Activated B cell treated with CpG ODN at 0.5 μM for 24 hours (primary cell): ENCODE measurements at regions not wholly inside any gene's neighbourhood (a gene's known extent, or its start where the extent isn't known, plus 50 kb on each side); places are given as distances from the start of the nearest gene placed in this dataset.

ENCODE experiments used
- ATAC-seq: fragments of 200-7000 bp; cut with Tn5 transposase; one replicate; pipeline ENCODE4 v1.10.0; 2021; ENCODE audit warnings: low read depth, mild to moderate bottlenecking, moderate library complexity
- CTCF ChIA-PET: fragments of 350-600 bp; sonication (Branson Sonifier 250); formaldehyde crosslinking; loops from one replicate; lab custom pipeline; 2021; ENCODE audit warnings: antibody characterized with exemption; lab: Charles Lee
- POLR2A ChIA-PET: fragments of 350-600 bp; sonication (Branson Sonifier 250); formaldehyde crosslinking; loops from one replicate; lab custom pipeline; 2021; ENCODE audit warnings: antibody characterized with exemption; lab: Charles Lee
- DNase-seq: peaks from one replicate; pipeline ENCODE4 v3.0.0; 2022
- H3K27ac Mint-ChIP-seq: one replicate; pipeline ENCODE4 v1.8.0; 2020; ENCODE audit warnings: mixed read lengths
- H3K27me3 Mint-ChIP-seq: one replicate; pipeline ENCODE4 v1.8.0; 2021; ENCODE audit warnings: mixed read lengths
- H3K36me3 Mint-ChIP-seq: one replicate; pipeline ENCODE4 v1.8.0; 2021; ENCODE audit warnings: low read depth, mixed read lengths
- H3K4me1 Mint-ChIP-seq: one replicate; pipeline ENCODE4 v1.8.0; 2021; ENCODE audit warnings: mixed read lengths
- H3K4me3 Mint-ChIP-seq: one replicate; pipeline ENCODE4 v1.8.0; 2020; ENCODE audit warnings: mild to moderate bottlenecking, mixed read lengths
- H3K9me3 Mint-ChIP-seq: one replicate; pipeline ENCODE4 v1.8.0; 2020; ENCODE audit warnings: mixed read lengths
- intact Hi-C: fragments of 100-400 bp; cut with micrococcal nuclease; formaldehyde crosslinking; loops from one replicate; pipeline ENCODE4 v1.15.1; 2024
- TF ChIP-seq, protein P1 (sequence below): fragments of 200-600 bp; IDR thresholded peaks from one replicate; pipeline ENCODE4 v1.8.0; 2022; ENCODE audit warnings: antibody characterized with exemption, mild to moderate bottlenecking

DNA sequence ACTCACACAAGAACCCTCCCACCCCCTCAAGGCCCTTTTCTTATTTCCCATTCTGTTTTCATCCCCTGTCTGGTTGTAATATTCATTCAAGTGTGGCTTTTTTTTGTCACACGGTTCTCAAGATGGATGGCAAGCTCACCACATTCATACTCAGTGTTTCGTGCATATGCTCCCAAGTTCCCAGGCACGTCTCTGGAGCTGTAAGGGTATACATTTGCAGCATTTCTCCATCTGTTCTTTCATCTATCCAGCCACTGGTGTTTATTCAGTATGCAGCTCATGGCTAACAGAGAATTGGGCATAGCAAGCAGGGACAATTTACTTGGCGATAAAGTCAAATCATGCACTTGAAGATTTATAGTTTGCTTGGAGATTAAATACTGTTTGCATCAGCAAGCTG lies 212.1 kb downstream of the GRIN2B start:
- ATAC-seq (no peak), DNase-seq (no peak)
- Mint-ChIP-seq H3K9me3 (no peaks in the 10 kb centered on the region), H3K4me3 (no peak overlapping the region), H3K4me1 (no peaks in the 10 kb centered on the region), H3K27me3 (peaks cover 7% of the 10 kb centered on the region), H3K27ac (no peak overlapping the region), H3K36me3 (no peaks in the 10 kb centered on the region)
- ChIA-PET CTCF (no interaction called here), POLR2A (no interaction called here)
- intact Hi-C loops = no loop called here
- TF ChIP-seq, protein P1, sequence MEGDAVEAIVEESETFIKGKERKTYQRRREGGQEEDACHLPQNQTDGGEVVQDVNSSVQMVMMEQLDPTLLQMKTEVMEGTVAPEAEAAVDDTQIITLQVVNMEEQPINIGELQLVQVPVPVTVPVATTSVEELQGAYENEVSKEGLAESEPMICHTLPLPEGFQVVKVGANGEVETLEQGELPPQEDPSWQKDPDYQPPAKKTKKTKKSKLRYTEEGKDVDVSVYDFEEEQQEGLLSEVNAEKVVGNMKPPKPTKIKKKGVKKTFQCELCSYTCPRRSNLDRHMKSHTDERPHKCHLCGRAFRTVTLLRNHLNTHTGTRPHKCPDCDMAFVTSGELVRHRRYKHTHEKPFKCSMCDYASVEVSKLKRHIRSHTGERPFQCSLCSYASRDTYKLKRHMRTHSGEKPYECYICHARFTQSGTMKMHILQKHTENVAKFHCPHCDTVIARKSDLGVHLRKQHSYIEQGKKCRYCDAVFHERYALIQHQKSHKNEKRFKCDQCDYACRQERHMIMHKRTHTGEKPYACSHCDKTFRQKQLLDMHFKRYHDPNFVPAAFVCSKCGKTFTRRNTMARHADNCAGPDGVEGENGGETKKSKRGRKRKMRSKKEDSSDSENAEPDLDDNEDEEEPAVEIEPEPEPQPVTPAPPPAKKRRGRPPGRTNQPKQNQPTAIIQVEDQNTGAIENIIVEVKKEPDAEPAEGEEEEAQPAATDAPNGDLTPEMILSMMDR = no peak

DNA sequence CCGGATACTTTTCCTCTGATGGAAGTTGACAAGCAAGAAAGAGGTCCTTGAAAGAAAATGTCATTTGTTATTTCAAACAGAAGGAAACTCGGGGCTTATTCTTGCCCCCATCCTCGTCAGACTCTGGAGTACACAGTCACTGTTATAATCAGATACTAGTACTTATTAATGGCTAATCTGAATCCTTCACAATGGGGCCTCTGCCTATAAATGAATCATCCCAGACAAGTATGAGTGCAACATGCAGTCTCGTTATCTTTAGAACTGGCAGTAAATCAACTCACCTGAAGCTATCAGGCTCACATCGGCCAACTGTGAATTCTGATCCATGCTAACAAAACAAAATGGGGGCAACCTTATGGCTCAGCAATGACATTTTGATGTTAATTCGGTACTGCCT lies 216.7 kb downstream of the GRIN2B start:
- Mint-ChIP-seq H3K4me1 (no peaks in the 10 kb centered on the region), H3K27ac (no peak overlapping the region), H3K36me3 (no peaks in the 10 kb centered on the region), H3K4me3 (no peak overlapping the region), H3K27me3 (peaks cover 14% of the 10 kb centered on the region), H3K9me3 (no peaks in the 10 kb centered on the region)
- intact Hi-C loops = no loop called here
- ChIA-PET CTCF (no interaction called here), POLR2A (no interaction called here)
- TF ChIP-seq, protein P1 = no peak
- no peak for DNase-seq
- ATAC-seq = no peak

DNA sequence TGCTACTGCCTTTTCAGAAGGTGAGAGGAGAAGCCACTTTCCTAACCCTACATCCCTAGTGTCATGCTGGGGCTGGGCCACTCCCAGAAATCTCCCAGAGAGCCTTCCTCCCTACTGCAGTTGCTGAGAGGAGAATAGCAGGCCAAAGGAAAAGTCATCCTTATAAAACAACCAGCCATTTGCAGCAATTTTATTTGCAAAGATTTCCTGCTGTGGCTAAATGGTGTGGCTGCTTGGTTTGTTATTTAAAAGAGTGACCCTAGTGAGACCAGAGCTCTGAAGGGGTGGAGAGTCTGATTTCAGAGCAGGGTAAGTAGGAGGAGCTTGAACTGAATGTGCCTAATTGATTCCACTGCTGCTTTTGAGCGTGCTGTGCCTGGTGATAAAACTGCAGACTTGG lies 232.0 kb downstream of the GRIN2B start:
- Mint-ChIP-seq H3K4me1 (no peaks in the 10 kb centered on the region), H3K36me3 (no peaks in the 10 kb centered on the region), H3K27me3 (peaks cover 29% of the 10 kb centered on the region), H3K27ac (no peak overlapping the region), H3K4me3 (no peak overlapping the region), H3K9me3 (no peaks in the 10 kb centered on the region)
- DNase-seq (no peak), ATAC-seq (no peak)
- CTCF ChIA-PET = no interaction called here
- intact Hi-C loops = no loop called here
- POLR2A ChIA-PET = no interaction called here
- TF ChIP-seq, protein P1 = no peak

DNA sequence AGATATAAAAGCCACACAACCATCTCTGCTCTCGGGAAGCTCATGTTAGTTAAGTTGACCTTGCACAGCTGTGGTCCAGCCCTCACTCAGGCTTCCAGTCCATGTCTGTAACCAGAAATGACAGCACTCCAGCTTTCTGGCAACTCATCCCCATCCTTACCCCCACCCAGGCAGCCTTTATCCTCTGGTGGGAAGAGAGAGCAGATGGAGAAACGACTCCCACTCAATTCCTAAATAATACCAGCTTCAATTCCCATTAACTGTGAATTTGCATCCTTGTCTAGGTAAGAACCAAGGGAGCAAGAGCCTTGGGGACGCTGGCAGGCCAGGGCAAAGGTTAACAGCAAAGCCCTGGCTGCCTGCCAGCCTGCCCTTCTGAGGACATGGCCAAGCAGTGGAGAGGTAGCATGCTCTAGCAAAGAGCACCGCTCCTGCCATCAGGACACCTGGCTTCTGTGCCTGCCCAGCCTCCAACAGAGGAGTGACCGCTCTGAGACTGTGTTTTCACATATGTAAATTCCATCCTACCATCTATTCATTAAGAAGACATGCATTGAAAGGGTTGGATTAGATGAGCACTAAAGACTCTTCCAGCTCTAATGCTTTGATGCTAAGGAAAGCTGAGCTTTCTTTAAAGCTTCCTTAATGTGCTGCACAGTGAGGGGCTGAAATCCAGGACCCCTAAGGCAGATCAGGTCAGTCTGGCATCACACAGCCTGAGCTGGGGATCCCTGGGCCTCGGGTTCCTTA lies 236.1 kb downstream of the GRIN2B start:
- ATAC-seq (no peak), DNase-seq (no peak)
- intact Hi-C loops = no loop called here
- Mint-ChIP-seq H3K36me3 (no peaks in the 10 kb centered on the region), H3K4me3 (no peak overlapping the region), H3K9me3 (no peaks in the 10 kb centered on the region), H3K4me1 (no peaks in the 10 kb centered on the region), H3K27me3 (peaks cover 27% of the 10 kb centered on the region), H3K27ac (no peak overlapping the region)
- POLR2A ChIA-PET = no interaction called here
- CTCF ChIA-PET = no interaction called here
- TF ChIP-seq, protein P1 = no peak

DNA sequence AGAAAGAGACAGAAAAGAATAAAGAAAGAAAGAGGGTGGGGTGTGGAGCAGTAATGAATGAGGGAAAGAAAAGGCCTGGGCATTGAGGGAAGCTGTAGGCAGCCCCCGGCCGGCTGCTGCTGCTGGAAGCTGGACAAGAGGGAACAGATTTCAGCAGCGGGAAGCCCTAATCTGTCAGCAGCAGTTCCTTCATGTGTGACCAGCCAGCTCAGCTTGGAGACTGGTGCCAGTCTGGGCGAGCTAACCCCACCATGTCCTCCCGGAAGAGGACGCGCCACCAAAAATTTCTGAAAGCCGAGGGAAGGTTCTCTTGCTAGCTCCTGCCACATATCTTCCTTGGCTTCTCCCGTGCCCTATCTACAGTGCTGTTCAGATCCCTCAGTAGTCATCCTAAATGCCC lies 236.8 kb downstream of the GRIN2B start:
- Mint-ChIP-seq H3K36me3 (no peaks in the 10 kb centered on the region), H3K4me3 (no peak overlapping the region), H3K4me1 (peaks cover 3% of the 10 kb centered on the region), H3K9me3 (no peaks in the 10 kb centered on the region), H3K27me3 (peaks cover 27% of the 10 kb centered on the region), H3K27ac (no peak overlapping the region)
- intact Hi-C loops = no loop called here
- ChIA-PET CTCF (no interaction called here), POLR2A (no interaction called here)
- TF ChIP-seq, protein P1 = no peak
- ATAC-seq = no peak
- no peak for DNase-seq
